Transverse colon (tissue), 4 donors: ENCODE measurements at regions not wholly inside any gene's neighbourhood (a gene's known extent, or its start where the extent isn't known, plus 50 kb on each side); places are given as distances from the start of the nearest gene placed in this dataset.

Experiments used
- DNase-seq: peaks from one replicate; pipeline ENCODE4 v3.0.0-alpha.2; 2019
- H3K27ac ChIP-seq, 4 donors: fragments of 200-600 bp; sonication (generic); 2 replicates each; pipeline ENCODE4 v1.5.1; 2016 to 2018; ENCODE audit warnings: inconsistent platforms in 4 of 4
- H3K27me3 ChIP-seq: fragments of 200-600 bp; sonication (generic); 2 replicates; pipeline ENCODE4 v1.5.1; 2017; ENCODE audit warnings: inconsistent platforms
- H3K36me3 ChIP-seq, 4 donors: fragments of 200-600 bp; sonication (generic); 2 replicates each; pipeline ENCODE4 v1.5.1; 2017 to 2019; ENCODE audit warnings: inconsistent platforms in 4 of 4
- H3K4me1 ChIP-seq, 4 donors: fragments of 200-600 bp; sonication (generic); 2 replicates each; pipeline ENCODE4 v1.5.1; 2017 to 2020; ENCODE audit warnings: inconsistent platforms in 4 of 4
- H3K4me3 ChIP-seq, 4 donors: fragments of 200-600 bp; sonication (generic); 1 replicate in 1 of 4; 2 replicates in 3 of 4; pipeline versions ENCODE4 v1.5.1 to v1.6.1; 2017 to 2019; ENCODE audit warnings: inconsistent platforms in 4 of 4
- H3K9me3 ChIP-seq, 2 donors: fragments of 200-600 bp; sonication (generic); 2 replicates each; pipeline ENCODE4 v1.5.1; 2017 to 2019; ENCODE audit warnings: inconsistent platforms in 2 of 2
- EP300 ChIP-seq: sonication (generic); formaldehyde crosslinking; IDR thresholded peaks from one replicate; pipeline ENCODE4 v1.6.1; 2017; ENCODE audit warnings: antibody characterized with exemption, low read depth
- POLR2A ChIP-seq: fragments of 450-650 bp; IDR thresholded peaks from one replicate; pipeline ENCODE4 v1.6.1; 2016; ENCODE audit warnings: antibody characterized with exemption, mild to moderate bottlenecking, moderate library complexity
- POLR2AphosphoS5 ChIP-seq, 3 donors: sonication (generic); formaldehyde crosslinking; IDR thresholded peaks; one replicate each; pipeline ENCODE4 v1.6.1; 2016; ENCODE audit warnings: antibody characterized with exemption in 3 of 3
- WGBS, 2 donors: methylation state at CpG; one replicate each; pipeline ENCODE4 v1.1.5; 2018; ENCODE audit warnings: low coverage in 1 of 2; 5-methylcytosine and 5-hydroxymethylcytosine counted together
- in situ Hi-C, 4 donors: fragments of 200-750 bp; cut with MboI; loops; one replicate each; pipeline versions ENCODE4 v1.15.0 to v1.15.1; 2017; ENCODE audit warnings: low sequenced_read_pairs in 3 of 4, low pct_ligation_motif_present in 1 of 4, low pct_unique_long_range_greater_than_20kb in 1 of 4
- intact Hi-C: fragments of 100-400 bp; cut with DNase I; formaldehyde crosslinking; loops from one replicate; pipeline ENCODE4 v1.15.1; 2023; ENCODE audit warnings: low total_unique reads
- TF ChIP-seq, protein P1 (sequence below), 5 experiments: fragments of 200-600 bp in 3 of 5; fragments of 450-650 bp in 2 of 5; sonication (generic) in 3 of 5; IDR thresholded peaks; 1 replicate in 2 of 5; 2 replicates in 3 of 5; pipeline ENCODE4 v1.5.1; 2016 to 2017; ENCODE audit warnings: antibody characterized with exemption in 5 of 5, inconsistent platforms in 3 of 5, mild to moderate bottlenecking in 2 of 5, moderate library complexity in 1 of 5

DNA sequence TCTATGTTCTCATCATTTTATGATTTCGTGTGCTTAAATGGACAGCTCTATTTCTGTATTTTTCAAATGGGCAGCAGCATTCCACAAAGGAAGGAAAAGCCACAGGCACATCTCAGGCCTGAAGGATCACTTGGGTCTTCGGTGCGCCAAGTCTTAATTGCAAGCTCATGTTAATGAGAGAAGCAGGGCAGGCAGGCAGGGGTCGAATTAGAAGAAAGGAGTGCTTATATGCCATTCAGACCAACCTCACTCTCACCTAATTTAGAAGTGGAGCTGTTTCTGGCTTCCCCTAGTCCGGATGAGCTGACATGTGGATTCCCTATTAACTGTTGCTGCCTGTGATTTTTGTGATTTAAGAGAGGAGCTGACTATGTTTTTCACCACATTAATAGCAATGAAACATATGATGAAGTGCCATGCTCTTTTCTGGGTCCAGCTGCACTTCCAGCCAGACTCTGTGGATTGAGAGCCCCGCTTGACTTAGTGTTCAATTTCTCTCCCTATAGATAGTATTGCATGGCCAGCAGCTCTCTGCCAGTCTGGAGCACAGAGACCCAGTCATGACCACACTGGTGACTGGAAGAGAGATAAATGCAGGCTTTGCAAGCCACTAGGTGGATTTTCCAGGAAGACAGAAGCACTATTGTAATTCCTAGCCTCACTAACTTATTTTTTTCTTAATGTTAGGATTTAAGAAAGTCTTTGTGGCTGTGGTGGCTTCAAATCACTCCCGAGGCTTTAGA is 373.9 kb upstream of the FAT3 start:
- intact Hi-C loops, result no loop called here
- no peak for TF ChIP-seq EP300
- TF ChIP-seq POLR2AphosphoS5 (IDR thresholded peaks at IDR 0.05), result no peak
- H3K9me3 ChIP-seq, result no peaks in the 10 kb centered on the region
- no peak for DNase-seq
- in situ Hi-C loops, result no loop called here
- H3K4me1 ChIP-seq, result no peaks in the 10 kb centered on the region
- no peaks in the 10 kb centered on the region for H3K27me3 ChIP-seq
- 60 to 77% methylated on average over 4 to 7 of the region's 7 CpGs for WGBS, 2 donors
- no peak overlapping the region for H3K27ac ChIP-seq
- no peak overlapping the region for H3K4me3 ChIP-seq
- H3K36me3 ChIP-seq, result no peaks in the 10 kb centered on the region

DNA sequence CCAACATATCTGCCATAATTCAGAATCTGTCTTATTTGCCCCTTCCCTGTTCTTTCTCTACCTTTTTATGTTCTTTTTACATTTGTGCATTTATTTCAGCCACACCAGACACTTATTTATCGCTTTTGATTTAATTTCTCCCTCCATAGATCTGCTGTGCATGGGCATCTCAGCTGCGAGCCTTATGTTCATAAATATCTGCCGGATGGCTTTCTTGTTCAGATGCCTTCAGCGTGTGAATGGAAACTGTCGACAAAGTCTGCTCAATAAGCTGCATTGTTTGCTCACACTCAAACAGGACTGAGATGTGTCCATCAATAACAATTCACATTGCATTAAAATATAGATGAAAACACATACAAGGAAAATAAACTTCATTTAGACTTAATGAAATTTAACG is 374.6 kb upstream of the FAT3 start:
- Histone ChIP-seq H3K27ac (no peak overlapping the region), H3K36me3 (no peaks in the 10 kb centered on the region), H3K27me3 (no peaks in the 10 kb centered on the region), H3K4me1 (no peaks in the 10 kb centered on the region), H3K4me3 (no peak overlapping the region), H3K9me3 (no peaks in the 10 kb centered on the region)
- TF ChIP-seq POLR2A (no peak), POLR2AphosphoS5 (IDR thresholded peaks at IDR 0.05) (no peak), EP300 (no peak)
- TF ChIP-seq, protein P1, sequence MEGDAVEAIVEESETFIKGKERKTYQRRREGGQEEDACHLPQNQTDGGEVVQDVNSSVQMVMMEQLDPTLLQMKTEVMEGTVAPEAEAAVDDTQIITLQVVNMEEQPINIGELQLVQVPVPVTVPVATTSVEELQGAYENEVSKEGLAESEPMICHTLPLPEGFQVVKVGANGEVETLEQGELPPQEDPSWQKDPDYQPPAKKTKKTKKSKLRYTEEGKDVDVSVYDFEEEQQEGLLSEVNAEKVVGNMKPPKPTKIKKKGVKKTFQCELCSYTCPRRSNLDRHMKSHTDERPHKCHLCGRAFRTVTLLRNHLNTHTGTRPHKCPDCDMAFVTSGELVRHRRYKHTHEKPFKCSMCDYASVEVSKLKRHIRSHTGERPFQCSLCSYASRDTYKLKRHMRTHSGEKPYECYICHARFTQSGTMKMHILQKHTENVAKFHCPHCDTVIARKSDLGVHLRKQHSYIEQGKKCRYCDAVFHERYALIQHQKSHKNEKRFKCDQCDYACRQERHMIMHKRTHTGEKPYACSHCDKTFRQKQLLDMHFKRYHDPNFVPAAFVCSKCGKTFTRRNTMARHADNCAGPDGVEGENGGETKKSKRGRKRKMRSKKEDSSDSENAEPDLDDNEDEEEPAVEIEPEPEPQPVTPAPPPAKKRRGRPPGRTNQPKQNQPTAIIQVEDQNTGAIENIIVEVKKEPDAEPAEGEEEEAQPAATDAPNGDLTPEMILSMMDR (IDR thresholded peaks at IDR 0.05), result no peak
- no peak for DNase-seq
- in situ Hi-C loops (no loop called here), intact Hi-C loops (no loop called here)
- 87 to 92% methylated on average over 6 of the region's 6 CpGs for WGBS, 2 donors

DNA sequence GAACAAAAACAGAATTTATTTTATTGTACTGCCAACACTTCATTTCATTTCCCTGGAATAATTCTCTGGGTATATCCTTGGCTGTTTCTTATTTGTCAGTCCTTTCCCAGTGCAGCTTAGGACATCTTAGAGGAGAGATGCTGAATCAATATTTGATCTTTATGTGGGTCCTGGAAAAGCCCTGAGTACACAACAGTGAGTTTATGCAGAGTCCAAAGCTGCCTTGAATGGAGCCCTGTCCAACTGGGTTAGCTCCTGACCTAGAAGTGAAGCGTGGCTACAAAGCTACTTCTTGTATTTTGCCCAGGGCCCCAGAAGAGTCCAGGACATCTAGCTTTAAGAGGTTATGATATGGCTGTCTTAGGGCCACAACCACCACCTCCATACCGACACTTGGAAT is 378.0 kb upstream of the FAT3 start:
- DNase-seq, result no peak
- TF ChIP-seq EP300 (no peak), POLR2A (no peak)
- TF ChIP-seq, protein P1 (IDR thresholded peaks at IDR 0.05), result no peak
- in situ Hi-C loops (no loop called here), intact Hi-C loops (no loop called here)
- H3K9me3 ChIP-seq, result no peaks in the 10 kb centered on the region
- no peaks in the 10 kb centered on the region for H3K36me3 ChIP-seq
- no peak overlapping the region for H3K4me3 ChIP-seq
- no peak overlapping the region for H3K27ac ChIP-seq
- no peaks in the 10 kb centered on the region for H3K27me3 ChIP-seq
- 70 to 100% methylated on average over 1 to 2 of the region's 2 CpGs for WGBS, 2 donors
- no peaks in the 10 kb centered on the region for H3K4me1 ChIP-seq

DNA sequence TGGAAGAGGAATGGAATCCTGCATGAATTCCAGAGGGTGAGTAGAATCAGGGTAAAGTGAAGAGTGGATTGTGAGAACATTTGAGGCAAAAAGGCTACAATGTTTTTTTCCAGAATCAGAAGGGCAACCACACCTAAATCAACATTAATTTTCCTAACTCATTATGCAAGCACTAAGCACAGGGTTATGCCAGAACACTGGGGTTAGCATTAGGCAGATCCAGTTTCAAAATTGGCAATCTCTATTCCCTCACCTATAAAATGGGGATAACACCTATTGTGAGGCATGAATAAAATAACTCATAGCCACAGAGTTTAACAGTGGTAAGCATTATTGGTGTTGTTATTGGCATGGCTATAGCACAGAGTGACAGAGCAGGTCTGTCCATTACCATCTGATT is 378.6 kb upstream of the FAT3 start:
- DNase-seq, result no peak
- intact Hi-C loops, result no loop called here
- Histone ChIP-seq H3K27ac (no peak overlapping the region), H3K9me3 (no peaks in the 10 kb centered on the region), H3K27me3 (no peaks in the 10 kb centered on the region), H3K4me3 (no peak overlapping the region), H3K36me3 (no peaks in the 10 kb centered on the region), H3K4me1 (no peaks in the 10 kb centered on the region)
- in situ Hi-C loops, result no loop called here
- no peak for TF ChIP-seq POLR2AphosphoS5 (IDR thresholded peaks at IDR 0.05)
- no peak for TF ChIP-seq POLR2A
- TF ChIP-seq, protein P1 (IDR thresholded peaks at IDR 0.05), result no peak
- TF ChIP-seq EP300, result no peak

DNA sequence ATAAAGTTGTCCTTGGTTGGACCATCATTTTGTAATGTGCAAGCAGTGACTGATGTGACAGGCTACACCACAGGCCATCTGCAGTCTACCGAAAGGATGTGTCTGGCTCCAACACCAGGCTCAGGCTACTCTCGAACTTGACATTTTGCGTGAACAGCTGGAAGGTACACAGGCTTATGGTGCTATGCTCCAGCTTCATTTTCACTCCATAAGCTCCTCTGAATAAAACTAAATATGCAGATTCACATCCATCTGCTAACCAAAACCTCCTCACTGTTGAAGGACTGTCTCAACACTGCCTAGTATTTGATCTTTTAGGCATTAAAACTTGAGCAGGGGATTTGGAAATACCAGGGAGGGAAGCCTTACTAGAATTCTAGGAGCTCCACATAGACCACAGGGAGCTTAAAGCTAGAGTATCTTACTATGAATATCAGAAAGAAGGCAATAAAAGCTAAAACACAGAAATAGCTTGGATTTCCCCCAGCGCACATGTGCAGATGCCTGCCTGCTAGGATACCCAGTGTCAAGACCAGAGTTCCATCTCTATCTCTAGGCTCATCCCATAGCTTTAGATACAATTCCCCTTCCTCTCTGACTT is 383.9 kb upstream of the FAT3 start:
- in situ Hi-C loops, result no loop called here
- no peak for DNase-seq
- Histone ChIP-seq H3K9me3 (no peaks in the 10 kb centered on the region), H3K36me3 (no peaks in the 10 kb centered on the region), H3K27ac (no peak overlapping the region), H3K4me1 (no peaks in the 10 kb centered on the region), H3K4me3 (no peak overlapping the region), H3K27me3 (no peaks in the 10 kb centered on the region)
- intact Hi-C loops, result no loop called here
- no peak for TF ChIP-seq EP300
- TF ChIP-seq, protein P1 (IDR thresholded peaks at IDR 0.05), result no peak
- no peak for TF ChIP-seq POLR2A
- TF ChIP-seq POLR2AphosphoS5 (IDR thresholded peaks at IDR 0.05), result no peak
- 81 to 89% methylated on average over 1 to 4 of the region's 4 CpGs for WGBS, 2 donors
